Naive B cell (primary cell): ENCODE measurements at regions not wholly inside any gene's neighbourhood (a gene's known extent, or its start where the extent isn't known, plus 50 kb on each side); places are given as distances from the start of the nearest gene placed in this dataset.
"Not testable (repeated sequence)": the region's sequence is repeated elsewhere in the genome, so short reads cannot be mapped to it uniquely, and the experiment has no call there.

Experiments used
- ATAC-seq, 2 donors: fragments of 150-1000 bp; cut with Tn5 transposase; 2 replicates each; pipeline ENCODE4 v1.10.0; 2021; ENCODE audit warnings: low read depth in 2 of 2, mild to moderate bottlenecking in 2 of 2, moderate library complexity in 2 of 2
- DNase-seq: peaks from one replicate; pipeline ENCODE4 v3.0.0; 2022
- H3K27ac Mint-ChIP-seq, 6 donors: one replicate each; pipeline ENCODE4 v1.8.0; 2020 to 2022; ENCODE audit warnings: mild to moderate bottlenecking in 6 of 6, mixed read lengths in 6 of 6, moderate library complexity in 5 of 6, inconsistent platforms in 2 of 6
- H3K27me3 Mint-ChIP-seq, 3 donors: one replicate each; pipeline ENCODE4 v1.8.0; 2021 to 2022; ENCODE audit warnings: mixed read lengths in 3 of 3, mild to moderate bottlenecking in 1 of 3
- H3K36me3 Mint-ChIP-seq, 2 donors: one replicate each; pipeline ENCODE4 v1.8.0; 2020 to 2022; ENCODE audit warnings: mixed read lengths in 2 of 2, inconsistent platforms in 1 of 2, mild to moderate bottlenecking in 1 of 2
- H3K4me1 Mint-ChIP-seq, 3 donors: one replicate each; pipeline ENCODE4 v1.8.0; 2020 to 2022; ENCODE audit warnings: mixed read lengths in 3 of 3, inconsistent platforms in 1 of 3, mild to moderate bottlenecking in 1 of 3, moderate library complexity in 1 of 3
- H3K4me3 Mint-ChIP-seq, 8 donors: one replicate each; pipeline ENCODE4 v1.8.0; 2020 to 2022; ENCODE audit warnings: mild to moderate bottlenecking in 8 of 8, mixed read lengths in 8 of 8, moderate library complexity in 8 of 8, inconsistent platforms in 2 of 8
- H3K9me3 Mint-ChIP-seq, 7 donors: one replicate each; pipeline ENCODE4 v1.8.0; 2020 to 2022; ENCODE audit warnings: mixed read lengths in 7 of 7, mild to moderate bottlenecking in 5 of 7, inconsistent platforms in 2 of 7, moderate library complexity in 1 of 7

- Mint-ChIP-seq H3K4me1 (no peaks in the 10 kb centered on the region), H3K4me3 (no peak overlapping the region), H3K27me3 (no peaks in the 10 kb centered on the region), H3K36me3 (no peaks in the 10 kb centered on the region), H3K27ac (no peak overlapping the region), H3K9me3 (peaks cover 0 to 3% (median 0%) of the 10 kb centered on the region in 7 donors)
- DNase-seq (no peak), ATAC-seq (no peak)
These were observed 319.0 kb upstream of the NUDT12 start for GRCh38 chr5:103881560-103881959.

GRCh38 chr5:103867857-103868598 lies 305.4 kb upstream of the NUDT12 start:
- no peak for DNase-seq
- Mint-ChIP-seq H3K9me3 (peaks cover 0 to 4% (median 0%) of the 10 kb centered on the region in 7 donors), H3K4me3 (no peak overlapping the region), H3K4me1 (no peaks in the 10 kb centered on the region), H3K36me3 (no peaks in the 10 kb centered on the region), H3K27me3 (no peaks in the 10 kb centered on the region), H3K27ac (no peak overlapping the region)
- no peak for ATAC-seq

- Mint-ChIP-seq H3K27ac (no peak overlapping the region), H3K4me1 (no peaks in the 10 kb centered on the region), H3K36me3 (no peaks in the 10 kb centered on the region), H3K27me3 (no peaks in the 10 kb centered on the region), H3K9me3 (peaks cover 0 to 4% (median 0%) of the 10 kb centered on the region in 7 donors), H3K4me3 (no peak overlapping the region)
- no peak for ATAC-seq
- no peak for DNase-seq
These were observed 303.6 kb upstream of the NUDT12 start for GRCh38 chr5:103866169-103866568.

- ATAC-seq (no peak), DNase-seq (no peak)
- no peak overlapping the region for H3K4me3 Mint-ChIP-seq
- H3K27me3 Mint-ChIP-seq, result no peaks in the 10 kb centered on the region
- no peaks in the 10 kb centered on the region for H3K4me1 Mint-ChIP-seq
- H3K9me3 Mint-ChIP-seq, result peaks cover 0 to 4% (median 0%) of the 10 kb centered on the region in 7 donors
- H3K36me3 Mint-ChIP-seq, result no peaks in the 10 kb centered on the region
- no peak overlapping the region for H3K27ac Mint-ChIP-seq
These were observed 299.8 kb upstream of the NUDT12 start for GRCh38 chr5:103862398-103862797.

GRCh38 chr5:103860327-103860726 lies 297.7 kb upstream of the NUDT12 start:
- Mint-ChIP-seq H3K4me1 (no peaks in the 10 kb centered on the region), H3K27ac (no peak overlapping the region), H3K27me3 (no peaks in the 10 kb centered on the region), H3K9me3 (peaks cover 0 to 11% (median 6%) of the 10 kb centered on the region in 7 donors), H3K36me3 (no peaks in the 10 kb centered on the region), H3K4me3 (no peak overlapping the region)
- no peak for DNase-seq
- no peak for ATAC-seq

- not testable (repeated sequence) for H3K27me3 Mint-ChIP-seq, ATAC-seq, H3K27ac Mint-ChIP-seq, H3K4me3 Mint-ChIP-seq, DNase-seq, H3K4me1 Mint-ChIP-seq, H3K36me3 Mint-ChIP-seq, H3K9me3 Mint-ChIP-seq
These were observed 295.8 kb upstream of the NUDT12 start for GRCh38 chr5:103858367-103858766.

- ATAC-seq, result no peak
These were observed 288.5 kb upstream of the NUDT12 start for GRCh38 chr5:103851091-103851490.

GRCh38 chr5:103849934-103850333 lies 287.3 kb upstream of the NUDT12 start:
- no peak for DNase-seq
- H3K27me3 Mint-ChIP-seq, result no peaks in the 10 kb centered on the region
- peaks cover 0 to 5% (median 3%) of the 10 kb centered on the region in 7 donors for H3K9me3 Mint-ChIP-seq
- no peaks in the 10 kb centered on the region for H3K36me3 Mint-ChIP-seq
- no peak for ATAC-seq
- H3K27ac Mint-ChIP-seq, result no peak overlapping the region
- H3K4me1 Mint-ChIP-seq, result no peaks in the 10 kb centered on the region
- no peak overlapping the region for H3K4me3 Mint-ChIP-seq

More at GRCh38 chr5:103851091-103851490, 288.5 kb upstream of the NUDT12 start:
- DNase-seq, result no peak
- Mint-ChIP-seq H3K9me3 (peaks cover 0 to 6% (median 4%) of the 10 kb centered on the region in 7 donors), H3K27me3 (no peaks in the 10 kb centered on the region), H3K4me1 (no peaks in the 10 kb centered on the region), H3K4me3 (no peak overlapping the region), H3K36me3 (no peaks in the 10 kb centered on the region), H3K27ac (no peak overlapping the region)

- ATAC-seq (no peak), DNase-seq (no peak)
- no peak overlapping the region for H3K27ac Mint-ChIP-seq
- H3K4me1 Mint-ChIP-seq, result no peaks in the 10 kb centered on the region
- no peak overlapping the region for H3K4me3 Mint-ChIP-seq
- no peaks in the 10 kb centered on the region for H3K36me3 Mint-ChIP-seq
- peaks cover 0 to 4% (median 2%) of the 10 kb centered on the region in 7 donors for H3K9me3 Mint-ChIP-seq
- H3K27me3 Mint-ChIP-seq, result no peaks in the 10 kb centered on the region
These were observed 284.5 kb upstream of the NUDT12 start for GRCh38 chr5:103847060-103847459.

GRCh38 chr5:103842936-103843335 lies 280.3 kb upstream of the NUDT12 start:
- DNase-seq, result no peak
- H3K36me3 Mint-ChIP-seq, result no peaks in the 10 kb centered on the region
- H3K27ac Mint-ChIP-seq, result no peak overlapping the region
- no peak overlapping the region for H3K4me3 Mint-ChIP-seq
- no peak for ATAC-seq
- H3K4me1 Mint-ChIP-seq, result no peaks in the 10 kb centered on the region
- peaks cover 0 to 6% (median 2%) of the 10 kb centered on the region in 7 donors for H3K9me3 Mint-ChIP-seq
- no peaks in the 10 kb centered on the region for H3K27me3 Mint-ChIP-seq

- no peaks in the 10 kb centered on the region for H3K27me3 Mint-ChIP-seq
- DNase-seq, result no peak
- no peak for ATAC-seq
- no peaks in the 10 kb centered on the region for H3K4me1 Mint-ChIP-seq
- peaks cover 0 to 6% (median 2%) of the 10 kb centered on the region in 7 donors for H3K9me3 Mint-ChIP-seq
- H3K36me3 Mint-ChIP-seq, result no peaks in the 10 kb centered on the region
- no peak overlapping the region for H3K4me3 Mint-ChIP-seq
- H3K27ac Mint-ChIP-seq, result no peak overlapping the region
These were observed 278.0 kb upstream of the NUDT12 start for GRCh38 chr5:103840600-103840999.

GRCh38 chr5:103834216-103834615 lies 271.6 kb upstream of the NUDT12 start:
- DNase-seq, result no peak
- no peak overlapping the region for H3K27ac Mint-ChIP-seq
- H3K4me1 Mint-ChIP-seq, result no peaks in the 10 kb centered on the region
- H3K27me3 Mint-ChIP-seq, result no peaks in the 10 kb centered on the region
- H3K36me3 Mint-ChIP-seq, result no peaks in the 10 kb centered on the region
- no peak overlapping the region for H3K4me3 Mint-ChIP-seq
- peaks cover 0 to 6% (median 0%) of the 10 kb centered on the region in 7 donors for H3K9me3 Mint-ChIP-seq
- no peak for ATAC-seq

- peaks cover 0 to 14% (median 4%) of the 10 kb centered on the region in 7 donors for H3K9me3 Mint-ChIP-seq
- DNase-seq (no peak), ATAC-seq (no peak)
- H3K27me3 Mint-ChIP-seq, result no peaks in the 10 kb centered on the region
- H3K4me1 Mint-ChIP-seq, result no peaks in the 10 kb centered on the region
- H3K36me3 Mint-ChIP-seq, result no peaks in the 10 kb centered on the region
- no peak overlapping the region for H3K27ac Mint-ChIP-seq
- no peak overlapping the region for H3K4me3 Mint-ChIP-seq
These were observed 267.0 kb upstream of the NUDT12 start for GRCh38 chr5:103829585-103829984.

GRCh38 chr5:103827976-103828375 lies 265.4 kb upstream of the NUDT12 start:
- Mint-ChIP-seq H3K4me1 (no peaks in the 10 kb centered on the region), H3K27ac (no peak overlapping the region), H3K27me3 (no peaks in the 10 kb centered on the region), H3K36me3 (no peaks in the 10 kb centered on the region), H3K4me3 (no peak overlapping the region), H3K9me3 (peaks cover 0 to 14% (median 4%) of the 10 kb centered on the region in 7 donors)
- DNase-seq (no peak), ATAC-seq (no peak)
